ENCODE measurements at regions not wholly inside any gene's neighbourhood (a gene's known extent, or its start where the extent isn't known, plus 50 kb on each side); places are given as distances from the start of the nearest gene placed in this dataset.

DNA sequence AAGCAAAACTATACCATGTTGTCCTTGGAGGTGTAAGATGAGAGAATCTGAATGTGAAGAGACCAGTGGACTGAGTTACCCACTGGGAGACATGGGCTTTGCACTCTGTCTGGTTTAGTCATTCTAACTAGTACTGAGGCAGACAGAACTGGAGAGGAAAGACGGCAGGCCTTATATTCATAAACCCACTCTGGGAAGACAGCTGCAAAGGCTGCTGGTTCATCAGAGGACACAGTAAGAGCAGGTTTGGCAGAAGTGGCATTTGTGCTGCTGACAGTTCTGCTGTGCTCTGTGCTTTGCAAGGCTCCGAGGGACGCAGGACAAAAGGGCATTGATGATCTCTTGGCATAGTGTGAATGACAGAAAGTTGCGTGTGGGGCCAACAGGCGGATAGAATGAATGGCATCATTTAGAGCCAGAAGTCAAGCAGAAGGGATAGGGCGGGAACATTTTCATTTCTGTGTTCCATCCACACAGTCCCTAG is 142.3 kb upstream of the TENT5A start:
- no peak overlapping the region for H3K4me3 Mint-ChIP-seq
- no peaks in the 10 kb centered on the region for H3K4me1 Mint-ChIP-seq
- H3K9me3 Mint-ChIP-seq: no peaks in the 10 kb centered on the region
- no peaks in the 10 kb centered on the region for H3K27me3 Mint-ChIP-seq (ENCODE audit: low read depth)
- no peaks in the 10 kb centered on the region for H3K36me3 Mint-ChIP-seq
- no peak for DNase-seq (ENCODE audit: low spot score in 2 of 2, unreplicated experiment in 2 of 2)
- TF ChIP-seq, protein P1, sequence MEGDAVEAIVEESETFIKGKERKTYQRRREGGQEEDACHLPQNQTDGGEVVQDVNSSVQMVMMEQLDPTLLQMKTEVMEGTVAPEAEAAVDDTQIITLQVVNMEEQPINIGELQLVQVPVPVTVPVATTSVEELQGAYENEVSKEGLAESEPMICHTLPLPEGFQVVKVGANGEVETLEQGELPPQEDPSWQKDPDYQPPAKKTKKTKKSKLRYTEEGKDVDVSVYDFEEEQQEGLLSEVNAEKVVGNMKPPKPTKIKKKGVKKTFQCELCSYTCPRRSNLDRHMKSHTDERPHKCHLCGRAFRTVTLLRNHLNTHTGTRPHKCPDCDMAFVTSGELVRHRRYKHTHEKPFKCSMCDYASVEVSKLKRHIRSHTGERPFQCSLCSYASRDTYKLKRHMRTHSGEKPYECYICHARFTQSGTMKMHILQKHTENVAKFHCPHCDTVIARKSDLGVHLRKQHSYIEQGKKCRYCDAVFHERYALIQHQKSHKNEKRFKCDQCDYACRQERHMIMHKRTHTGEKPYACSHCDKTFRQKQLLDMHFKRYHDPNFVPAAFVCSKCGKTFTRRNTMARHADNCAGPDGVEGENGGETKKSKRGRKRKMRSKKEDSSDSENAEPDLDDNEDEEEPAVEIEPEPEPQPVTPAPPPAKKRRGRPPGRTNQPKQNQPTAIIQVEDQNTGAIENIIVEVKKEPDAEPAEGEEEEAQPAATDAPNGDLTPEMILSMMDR (IDR thresholded peaks at IDR 0.05; ENCODE audit: unreplicated experiment): no peak
- H3K27ac Mint-ChIP-seq: no peak overlapping the region

GRCh38 chr6:81894306-81894705 is 141.8 kb upstream of the TENT5A start:
- TF ChIP-seq, protein P1 (IDR thresholded peaks at IDR 0.05; ENCODE audit: unreplicated experiment): no peak
- no peaks in the 10 kb centered on the region for H3K27me3 Mint-ChIP-seq (ENCODE audit: low read depth)
- H3K4me1 Mint-ChIP-seq: no peaks in the 10 kb centered on the region
- no peak overlapping the region for H3K27ac Mint-ChIP-seq
- no peak for DNase-seq (ENCODE audit: low spot score in 2 of 2, unreplicated experiment in 2 of 2)
- no peaks in the 10 kb centered on the region for H3K9me3 Mint-ChIP-seq
- no peaks in the 10 kb centered on the region for H3K36me3 Mint-ChIP-seq
- no peak overlapping the region for H3K4me3 Mint-ChIP-seq

GRCh38 chr6:81892891-81893290 is 140.4 kb upstream of the TENT5A start:
- no peaks in the 10 kb centered on the region for H3K9me3 Mint-ChIP-seq

DNA sequence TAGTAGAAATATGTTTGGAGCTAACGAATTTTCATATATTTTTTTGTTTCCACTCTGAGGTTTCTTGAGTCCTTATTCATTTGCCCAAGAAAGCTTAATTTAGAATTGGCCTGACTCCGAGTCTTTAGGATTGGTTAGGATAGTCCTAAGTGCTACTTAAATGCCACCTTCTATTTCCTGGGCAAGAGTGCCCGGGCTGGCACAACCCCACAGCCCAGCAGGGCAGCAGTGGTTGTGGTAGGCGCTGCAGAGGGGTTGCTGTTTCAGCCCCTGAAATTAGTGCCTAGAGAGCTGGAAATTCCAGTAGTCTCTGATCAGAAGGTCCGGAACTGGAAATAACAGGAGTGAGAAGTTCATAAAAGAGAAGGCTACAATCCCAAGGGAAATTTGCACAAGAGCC is 139.4 kb upstream of the TENT5A start:
- DNase-seq (ENCODE audit: low spot score in 2 of 2, unreplicated experiment in 2 of 2): no peak
- H3K27ac Mint-ChIP-seq: no peak overlapping the region
- H3K4me3 Mint-ChIP-seq: no peak overlapping the region
- H3K27me3 Mint-ChIP-seq (ENCODE audit: low read depth): no peaks in the 10 kb centered on the region
- no peaks in the 10 kb centered on the region for H3K4me1 Mint-ChIP-seq
- TF ChIP-seq, protein P1 (IDR thresholded peaks at IDR 0.05; ENCODE audit: unreplicated experiment): no peak
- no peaks in the 10 kb centered on the region for H3K9me3 Mint-ChIP-seq
- no peaks in the 10 kb centered on the region for H3K36me3 Mint-ChIP-seq

More at GRCh38 chr6:81892891-81893290, 140.4 kb upstream of the TENT5A start:
- no peaks in the 10 kb centered on the region for H3K36me3 Mint-ChIP-seq
- H3K27ac Mint-ChIP-seq: no peak overlapping the region
- TF ChIP-seq, protein P1 (IDR thresholded peaks at IDR 0.05; ENCODE audit: unreplicated experiment): no peak
- no peaks in the 10 kb centered on the region for H3K27me3 Mint-ChIP-seq (ENCODE audit: low read depth)
- H3K4me1 Mint-ChIP-seq: no peaks in the 10 kb centered on the region
- DNase-seq (ENCODE audit: low spot score in 2 of 2, unreplicated experiment in 2 of 2): no peak
- no peak overlapping the region for H3K4me3 Mint-ChIP-seq

DNA sequence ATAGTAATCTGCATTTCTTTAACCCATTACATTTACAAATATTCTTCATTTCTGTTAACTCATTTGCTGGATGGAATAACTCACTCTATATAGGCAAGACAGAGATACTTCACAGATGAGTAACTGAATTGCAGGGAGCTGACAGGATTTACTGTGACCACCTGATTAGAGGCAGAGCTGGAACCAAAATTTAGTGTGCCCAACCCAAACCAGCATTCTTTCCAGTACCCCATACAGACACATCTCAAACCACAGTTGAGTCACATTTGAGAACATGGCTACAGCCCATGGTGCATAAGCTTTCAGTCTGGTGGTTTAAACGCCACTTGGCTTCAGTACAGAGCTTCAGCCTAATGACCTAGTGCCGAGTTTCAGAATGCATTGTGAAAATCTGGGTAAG is 138.4 kb upstream of the TENT5A start:
- H3K9me3 Mint-ChIP-seq: no peaks in the 10 kb centered on the region
- H3K36me3 Mint-ChIP-seq: no peaks in the 10 kb centered on the region
- TF ChIP-seq, protein P1 (IDR thresholded peaks at IDR 0.05; ENCODE audit: unreplicated experiment): no peak
- no peak overlapping the region for H3K27ac Mint-ChIP-seq
- no peak for DNase-seq (ENCODE audit: low spot score in 2 of 2, unreplicated experiment in 2 of 2)
- H3K27me3 Mint-ChIP-seq (ENCODE audit: low read depth): no peaks in the 10 kb centered on the region
- no peaks in the 10 kb centered on the region for H3K4me1 Mint-ChIP-seq
- H3K4me3 Mint-ChIP-seq: no peak overlapping the region

Measured in mesothelial cell of epicardium (in vitro differentiated cells).